ENCODE measurements at regions not wholly inside any gene's neighbourhood (a gene's known extent, or its start where the extent isn't known, plus 50 kb on each side); places are given as distances from the start of the nearest gene placed in this dataset.

DNA sequence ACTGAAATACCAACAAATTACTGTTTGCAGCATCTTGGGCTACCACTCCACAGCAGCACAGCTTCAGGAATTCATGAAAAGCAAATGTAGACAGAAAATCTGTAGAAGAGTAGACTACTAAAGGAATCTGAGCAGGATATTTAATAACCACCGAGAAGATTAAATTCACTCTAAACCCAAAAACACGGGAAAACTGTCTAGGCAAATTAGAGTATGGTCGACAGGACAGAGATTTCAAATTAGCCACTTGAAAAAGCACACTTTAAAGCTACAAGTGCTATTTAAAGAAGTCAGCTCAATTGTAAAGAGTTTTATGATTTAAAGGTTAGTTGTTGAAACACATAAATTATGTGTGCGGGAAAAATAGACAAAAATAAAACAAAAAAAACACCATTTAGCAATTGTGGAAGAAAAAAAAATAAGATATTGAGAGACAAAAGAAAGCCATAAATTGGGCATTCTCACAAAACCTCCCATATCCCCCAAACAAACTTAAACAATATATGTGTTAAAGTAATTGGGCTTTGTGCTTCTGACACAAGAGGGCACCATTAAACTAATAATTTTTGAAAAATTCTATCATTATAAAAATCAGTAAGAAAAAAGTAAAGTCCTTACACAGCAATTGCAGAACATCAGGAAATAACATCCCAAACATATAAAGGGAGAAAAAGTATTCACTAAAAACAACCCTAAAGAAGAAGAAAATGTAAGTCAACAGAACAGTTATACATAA lies 880.8 kb downstream of the TECRL start:
- TF ChIP-seq CTCF (IDR thresholded peaks at IDR 0.05) (no peak), POLR2A (IDR thresholded peaks at IDR 0.05) (no peak), POLR2AphosphoS5 (IDR thresholded peaks at IDR 0.05; ENCODE audit: insufficient read depth in 1 of 2, low read depth in 1 of 2) (no peak)
